GM18505 (cell line): ENCODE measurements at regions not wholly inside any gene's neighbourhood (a gene's known extent, or its start where the extent isn't known, plus 50 kb on each side); places are given as distances from the start of the nearest gene placed in this dataset.

ENCODE experiments used
- ATAC-seq: cut with Tn5 transposase; IDR thresholded peaks from one replicate; pipeline ENCODE4 v1.9.1; 2021; ENCODE audit not compliant: unreplicated experiment
- POLR2A ChIP-seq: IDR thresholded peaks from 4 replicates; pipeline ENCODE4 v1.6.1; 2011; ENCODE audit warnings: borderline replicate concordance; ENCODE audit not compliant: insufficient read depth, insufficient read length; ENCODE audit errors: extremely low read depth

- no peak for TF ChIP-seq POLR2A
- ATAC-seq: no peak
Observed at GRCh38 chr2:57828221-57828620, 218.4 kb upstream of the VRK2 start.

- no peak for TF ChIP-seq POLR2A
- no peak for ATAC-seq
Observed at GRCh38 chr2:57834666-57835065, 211.9 kb upstream of the VRK2 start.

- no peak for TF ChIP-seq POLR2A
- ATAC-seq: no peak
Observed at GRCh38 chr2:57842531-57842930, 204.1 kb upstream of the VRK2 start.

GRCh38 chr2:57843158-57843557, 203.4 kb upstream of the VRK2 start:
- ATAC-seq: no peak
- TF ChIP-seq POLR2A: no peak

- no peak for ATAC-seq
- TF ChIP-seq POLR2A: no peak
Observed at GRCh38 chr2:57848723-57849122, 197.9 kb upstream of the VRK2 start.

- ATAC-seq: no peak
- no peak for TF ChIP-seq POLR2A
Observed at GRCh38 chr2:57849843-57850242, 196.8 kb upstream of the VRK2 start.

GRCh38 chr2:57850415-57851130, 196.0 kb upstream of the VRK2 start:
- ATAC-seq: no peak
- no peak for TF ChIP-seq POLR2A

GRCh38 chr2:57855212-57855611, 191.4 kb upstream of the VRK2 start:
- ATAC-seq: no peak
- TF ChIP-seq POLR2A: no peak

- no peak for ATAC-seq
- TF ChIP-seq POLR2A: no peak
Observed at GRCh38 chr2:57859755-57860154, 186.9 kb upstream of the VRK2 start.

- no peak for ATAC-seq
- no peak for TF ChIP-seq POLR2A
Observed at GRCh38 chr2:57862153-57862552, 184.5 kb upstream of the VRK2 start.

- TF ChIP-seq POLR2A: no peak
- ATAC-seq: no peak
Observed at GRCh38 chr2:57862727-57863126, 183.9 kb upstream of the VRK2 start.

- no peak for ATAC-seq
Observed at GRCh38 chr2:57864926-57865325, 181.7 kb upstream of the VRK2 start.

GRCh38 chr2:57867730-57868129, 178.9 kb upstream of the VRK2 start:
- no peak for TF ChIP-seq POLR2A

More at GRCh38 chr2:57864926-57865325, 181.7 kb upstream of the VRK2 start:
- no peak for TF ChIP-seq POLR2A

GRCh38 chr2:57868619-57869139, 177.9 kb upstream of the VRK2 start:
- no peak for TF ChIP-seq POLR2A
- no peak for ATAC-seq

More at GRCh38 chr2:57867730-57868129, 178.9 kb upstream of the VRK2 start:
- no peak for ATAC-seq
